ENCODE measurements at regions not wholly inside any gene's neighbourhood (a gene's known extent, or its start where the extent isn't known, plus 50 kb on each side); places are given as distances from the start of the nearest gene placed in this dataset.

- Mint-ChIP-seq H3K4me3 (no peak overlapping the region), H3K9me3 (no peaks in the 10 kb centered on the region), H3K4me1 (no peaks in the 10 kb centered on the region), H3K27me3 (ENCODE audit: low read depth in 2 of 2) (peaks cover 0 to 5% of the 10 kb centered on the region in 2 donors), H3K27ac (no peak overlapping the region), H3K36me3 (no peaks in the 10 kb centered on the region)
- Histone ChIP-seq H3K27me3 (ENCODE audit: control insufficient read depth, insufficient read depth, low read length) (no peaks in the 10 kb centered on the region), H3K36me3 (ENCODE audit: control insufficient read depth, insufficient read depth, low read length) (no peaks in the 10 kb centered on the region), H3K27ac (ENCODE audit: low read length) (no peak overlapping the region), H3K4me1 (ENCODE audit: control insufficient read depth, insufficient read depth, low read length) (no peaks in the 10 kb centered on the region), H3K4me3 (ENCODE audit: low read length) (no peak overlapping the region), H3K9me3 (ENCODE audit: control insufficient read depth, insufficient read depth, low read length) (no peaks in the 10 kb centered on the region)
- 12% methylated on average over 10 of the region's 10 CpGs for WGBS (ENCODE audit: insufficient coverage)
- ATAC-seq: peak; percentile 44 to 90 (median 75)
- peak; percentile 67 for TF ChIP-seq CTCF (IDR thresholded peaks at IDR 0.05)
- peak; percentile 42 to 70 for DNase-seq
- intact Hi-C loops (cut with micrococcal nuclease): loop anchor here (5.0 to 10.0 kb wide), 3 partner anchors 239 to 1947 kb away; no protein-coding TSS in a partner anchor
Observed at GRCh38 chr11:116691771-116692177, 81.0 kb downstream of the BUD13 start.

GRCh38 chr11:116690611-116691010, 82.2 kb downstream of the BUD13 start:
- Histone ChIP-seq H3K27me3 (ENCODE audit: control insufficient read depth, insufficient read depth, low read length) (no peaks in the 10 kb centered on the region), H3K36me3 (ENCODE audit: control insufficient read depth, insufficient read depth, low read length) (no peaks in the 10 kb centered on the region), H3K9me3 (ENCODE audit: control insufficient read depth, insufficient read depth, low read length) (no peaks in the 10 kb centered on the region), H3K4me1 (ENCODE audit: control insufficient read depth, insufficient read depth, low read length) (no peaks in the 10 kb centered on the region), H3K27ac (ENCODE audit: low read length) (no peak overlapping the region), H3K4me3 (ENCODE audit: low read length) (no peak overlapping the region)
- Mint-ChIP-seq H3K27me3 (ENCODE audit: low read depth in 2 of 2) (peaks cover 0 to 2% of the 10 kb centered on the region in 2 donors), H3K27ac (no peak overlapping the region), H3K9me3 (no peaks in the 10 kb centered on the region), H3K36me3 (no peaks in the 10 kb centered on the region), H3K4me1 (no peaks in the 10 kb centered on the region), H3K4me3 (no peak overlapping the region)
- WGBS (ENCODE audit: insufficient coverage): 68% methylated on average over 9 of the region's 9 CpGs
- no peak for ATAC-seq
- intact Hi-C loops (cut with micrococcal nuclease): loop anchor here (5.0 to 10.0 kb wide), 3 partner anchors 238 to 1946 kb away; no protein-coding TSS in a partner anchor
- DNase-seq: no peak
- TF ChIP-seq CTCF (IDR thresholded peaks at IDR 0.05): no peak

GRCh38 chr11:116689413-116690127, 83.2 kb downstream of the BUD13 start:
- intact Hi-C loops (cut with micrococcal nuclease): loop anchor here (5.0 to 10.0 kb wide), 3 partner anchors 237 to 1945 kb away; no protein-coding TSS in a partner anchor
- Mint-ChIP-seq H3K27me3 (ENCODE audit: low read depth in 2 of 2) (peaks cover 0 to 2% of the 10 kb centered on the region in 2 donors), H3K27ac (no peak overlapping the region)

More at GRCh38 chr11:116689413-116690127, 83.2 kb downstream of the BUD13 start:
- DNase-seq (no peak), ATAC-seq (no peak)
- Mint-ChIP-seq H3K36me3 (no peaks in the 10 kb centered on the region), H3K9me3 (no peaks in the 10 kb centered on the region), H3K4me1 (no peaks in the 10 kb centered on the region), H3K4me3 (no peak overlapping the region)
- no peak overlapping the region for H3K4me3 ChIP-seq (ENCODE audit: low read length)
- no peak for TF ChIP-seq CTCF (IDR thresholded peaks at IDR 0.05)
- H3K36me3 ChIP-seq (ENCODE audit: control insufficient read depth, insufficient read depth, low read length): no peaks in the 10 kb centered on the region
- no peaks in the 10 kb centered on the region for H3K9me3 ChIP-seq (ENCODE audit: control insufficient read depth, insufficient read depth, low read length)
- H3K27me3 ChIP-seq (ENCODE audit: control insufficient read depth, insufficient read depth, low read length): no peaks in the 10 kb centered on the region
- no peaks in the 10 kb centered on the region for H3K4me1 ChIP-seq (ENCODE audit: control insufficient read depth, insufficient read depth, low read length)
- no peak overlapping the region for H3K27ac ChIP-seq (ENCODE audit: low read length)
- 75% methylated on average over 12 of the region's 12 CpGs for WGBS (ENCODE audit: insufficient coverage)
